HEK293T (cell line): ENCODE measurements at regions not wholly inside any gene's neighbourhood (a gene's known extent, or its start where the extent isn't known, plus 50 kb on each side); places are given as distances from the start of the nearest gene placed in this dataset.

ENCODE experiments used
- ARNT ChIP-seq: fragments of 450-650 bp; IDR thresholded peaks from 2 replicates; pipeline ENCODE4 v1.6.1; 2017; ENCODE audit warnings: mild to moderate bottlenecking
- BHLHE40 ChIP-seq: fragments of 450-650 bp; IDR thresholded peaks from 2 replicates; pipeline ENCODE4 v1.6.1; 2016; ENCODE audit warnings: mild to moderate bottlenecking, moderate library complexity, borderline replicate concordance
- FOXM1 ChIP-seq: fragments of 450-650 bp; IDR thresholded peaks from 2 replicates; pipeline ENCODE4 v1.6.1; 2017; ENCODE audit warnings: mild to moderate bottlenecking, borderline replicate concordance
- LEF1 ChIP-seq: fragments of 450-650 bp; IDR thresholded peaks from 2 replicates; pipeline ENCODE4 v1.6.1; 2017; ENCODE audit warnings: mild to moderate bottlenecking, borderline replicate concordance
- SP1 ChIP-seq: fragments of 450-650 bp; IDR thresholded peaks from 2 replicates; pipeline ENCODE4 v1.6.1; 2017
- TARDBP ChIP-seq: fragments of 450-650 bp; IDR thresholded peaks from 2 replicates; pipeline ENCODE4 v1.6.1; 2016
- TF ChIP-seq, protein P1 (sequence below): fragments of 450-650 bp; IDR thresholded peaks from 2 replicates; pipeline ENCODE4 v1.6.1; 2016

DNA sequence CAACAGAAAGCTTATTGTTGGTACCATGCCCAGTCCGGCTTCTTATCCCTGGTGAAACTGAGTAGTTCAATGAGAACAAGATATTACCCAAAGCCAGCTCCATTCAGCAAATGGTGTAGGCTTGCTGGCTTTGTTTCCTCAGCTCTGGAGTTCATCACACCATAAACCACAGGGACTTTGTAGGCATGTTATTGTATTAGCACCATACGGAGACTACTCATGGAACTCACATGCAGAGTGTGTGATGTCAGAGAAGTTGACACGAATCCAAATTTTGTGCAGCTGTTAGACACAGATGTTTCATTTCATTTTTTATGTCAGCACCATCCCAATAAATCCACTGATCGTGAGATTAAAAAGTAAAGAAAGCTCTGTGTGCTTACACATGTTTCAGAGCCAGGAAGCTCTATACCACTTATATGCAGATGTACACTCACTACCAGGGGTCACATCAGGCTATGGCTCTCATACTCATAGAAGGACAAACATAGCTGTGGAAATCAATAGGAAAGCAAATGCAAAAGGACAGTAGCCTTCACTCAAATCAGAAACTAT lies 63.4 kb upstream of the LEKR1 start:
- TF ChIP-seq FOXM1 (no peak), ARNT (no peak), LEF1 (no peak), BHLHE40 (no peak), TARDBP (no peak), SP1 (no peak)
- TF ChIP-seq, protein P1, sequence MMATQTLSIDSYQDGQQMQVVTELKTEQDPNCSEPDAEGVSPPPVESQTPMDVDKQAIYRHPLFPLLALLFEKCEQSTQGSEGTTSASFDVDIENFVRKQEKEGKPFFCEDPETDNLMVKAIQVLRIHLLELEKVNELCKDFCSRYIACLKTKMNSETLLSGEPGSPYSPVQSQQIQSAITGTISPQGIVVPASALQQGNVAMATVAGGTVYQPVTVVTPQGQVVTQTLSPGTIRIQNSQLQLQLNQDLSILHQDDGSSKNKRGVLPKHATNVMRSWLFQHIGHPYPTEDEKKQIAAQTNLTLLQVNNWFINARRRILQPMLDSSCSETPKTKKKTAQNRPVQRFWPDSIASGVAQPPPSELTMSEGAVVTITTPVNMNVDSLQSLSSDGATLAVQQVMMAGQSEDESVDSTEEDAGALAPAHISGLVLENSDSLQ: no peak
